ENCODE measurements at regions not wholly inside any gene's neighbourhood (a gene's known extent, or its start where the extent isn't known, plus 50 kb on each side); places are given as distances from the start of the nearest gene placed in this dataset.
"Not testable (repeated sequence)": the region's sequence is repeated elsewhere in the genome, so short reads cannot be mapped to it uniquely, and the experiment has no call there.

DNA sequence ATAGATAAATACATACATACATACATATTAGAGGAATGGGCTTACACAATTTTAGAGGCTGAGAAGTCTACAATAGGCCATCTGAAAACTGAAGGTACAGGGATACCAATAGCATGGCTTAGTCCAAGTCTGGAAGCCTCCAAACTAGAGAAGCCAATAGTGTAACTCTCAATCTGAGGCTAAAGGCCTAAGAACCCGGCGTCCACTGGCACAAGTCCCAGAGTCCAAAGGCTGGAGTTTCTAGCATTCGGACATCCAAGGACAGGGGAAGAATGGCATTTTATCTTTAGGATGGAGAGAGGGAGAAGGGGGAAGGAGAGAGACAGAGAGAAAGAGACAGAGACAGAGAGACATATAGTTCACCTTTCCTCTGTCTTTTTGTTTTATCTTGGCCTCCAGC is 63.7 kb upstream of the SYT4 start:
- Histone ChIP-seq H3K9me3 (no peaks in the 10 kb centered on the region), H3K4me3 (no peak overlapping the region), H3K36me3 (no peaks in the 10 kb centered on the region), H3K4me1 (no peaks in the 10 kb centered on the region), H3K27ac (no peak overlapping the region), H3K27me3 (no peaks in the 10 kb centered on the region)
- WGBS, 2 donors (ENCODE audit: low coverage in 1 of 2): 60 to 72% methylated on average over 1 to 3 of the region's 3 CpGs
- DNase-seq: no peak
- intact Hi-C loops (cut with DNase I; ENCODE audit: low total_unique reads) (no loop called here), in situ Hi-C loops (cut with MboI; ENCODE audit: low pct_ligation_motif_present in 1 of 4, low pct_unique_long_range_greater_than_20kb in 1 of 4, low sequenced_read_pairs in 3 of 4) (no loop called here)
- TF ChIP-seq POLR2A (IDR thresholded peaks at IDR 0.05) (no peak), POLR2AphosphoS5 (IDR thresholded peaks at IDR 0.05) (no peak), EP300 (IDR thresholded peaks at IDR 0.05; ENCODE audit: low read depth) (no peak)
- TF ChIP-seq, protein P1, sequence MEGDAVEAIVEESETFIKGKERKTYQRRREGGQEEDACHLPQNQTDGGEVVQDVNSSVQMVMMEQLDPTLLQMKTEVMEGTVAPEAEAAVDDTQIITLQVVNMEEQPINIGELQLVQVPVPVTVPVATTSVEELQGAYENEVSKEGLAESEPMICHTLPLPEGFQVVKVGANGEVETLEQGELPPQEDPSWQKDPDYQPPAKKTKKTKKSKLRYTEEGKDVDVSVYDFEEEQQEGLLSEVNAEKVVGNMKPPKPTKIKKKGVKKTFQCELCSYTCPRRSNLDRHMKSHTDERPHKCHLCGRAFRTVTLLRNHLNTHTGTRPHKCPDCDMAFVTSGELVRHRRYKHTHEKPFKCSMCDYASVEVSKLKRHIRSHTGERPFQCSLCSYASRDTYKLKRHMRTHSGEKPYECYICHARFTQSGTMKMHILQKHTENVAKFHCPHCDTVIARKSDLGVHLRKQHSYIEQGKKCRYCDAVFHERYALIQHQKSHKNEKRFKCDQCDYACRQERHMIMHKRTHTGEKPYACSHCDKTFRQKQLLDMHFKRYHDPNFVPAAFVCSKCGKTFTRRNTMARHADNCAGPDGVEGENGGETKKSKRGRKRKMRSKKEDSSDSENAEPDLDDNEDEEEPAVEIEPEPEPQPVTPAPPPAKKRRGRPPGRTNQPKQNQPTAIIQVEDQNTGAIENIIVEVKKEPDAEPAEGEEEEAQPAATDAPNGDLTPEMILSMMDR (IDR thresholded peaks at IDR 0.05): no peak

DNA sequence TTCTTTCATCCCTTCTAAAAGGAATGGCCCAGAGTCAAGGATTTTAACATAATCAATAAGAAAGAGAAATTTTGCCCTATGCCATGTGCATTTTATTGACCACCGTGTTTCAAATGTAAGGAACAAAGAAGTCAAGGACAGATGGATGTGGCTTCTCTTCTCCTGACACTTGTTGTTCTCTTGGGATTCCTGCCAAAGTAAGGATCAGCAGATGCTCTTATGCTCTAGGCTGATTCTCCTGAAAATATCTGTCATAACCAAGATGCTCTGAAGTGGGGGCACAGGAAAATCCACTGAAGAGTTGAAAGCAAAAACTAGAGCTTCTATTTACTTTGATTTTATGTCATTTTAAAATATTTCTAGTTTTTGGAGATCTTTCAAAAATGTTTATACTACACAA is 72.9 kb upstream of the SYT4 start:
- TF ChIP-seq EP300 (IDR thresholded peaks at IDR 0.05; ENCODE audit: low read depth): no peak
- TF ChIP-seq POLR2A (IDR thresholded peaks at IDR 0.05): no peak
- TF ChIP-seq, protein P1 (IDR thresholded peaks at IDR 0.05): no peak
- TF ChIP-seq POLR2AphosphoS5 (IDR thresholded peaks at IDR 0.05): no peak
- intact Hi-C loops (cut with DNase I; ENCODE audit: low total_unique reads): no loop called here
- H3K27ac ChIP-seq: no peak overlapping the region
- no peaks in the 10 kb centered on the region for H3K27me3 ChIP-seq
- H3K9me3 ChIP-seq: no peaks in the 10 kb centered on the region
- H3K4me1 ChIP-seq: no peaks in the 10 kb centered on the region
- H3K36me3 ChIP-seq: no peaks in the 10 kb centered on the region
- in situ Hi-C loops (cut with MboI; ENCODE audit: low pct_ligation_motif_present in 1 of 4, low pct_unique_long_range_greater_than_20kb in 1 of 4, low sequenced_read_pairs in 3 of 4): no loop called here
- H3K4me3 ChIP-seq: no peak overlapping the region
- DNase-seq: no peak
- 44 to 76% methylated on average over 1 of the region's 1 CpG for WGBS, 2 donors (ENCODE audit: low coverage in 1 of 2)

DNA sequence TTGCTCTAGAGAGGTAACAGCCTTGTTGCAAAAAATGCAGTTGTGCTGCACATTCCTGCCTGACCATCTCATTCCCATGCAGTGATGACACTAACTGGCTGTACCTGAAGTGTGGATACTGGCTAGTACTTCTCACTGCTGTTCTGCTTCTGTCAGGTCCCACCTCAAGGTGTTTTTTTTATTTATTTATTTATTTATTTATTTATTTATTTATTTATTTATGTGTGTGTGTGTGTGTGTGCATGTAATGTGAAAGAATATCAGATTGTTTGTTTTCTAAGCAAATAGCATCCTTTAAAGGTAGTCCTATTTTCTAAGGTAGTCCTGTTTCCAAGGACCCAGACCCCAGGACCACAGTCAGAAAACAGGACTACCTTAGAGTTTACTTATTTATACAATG is 87.2 kb upstream of the SYT4 start:
- Histone ChIP-seq H3K27ac (no peak overlapping the region), H3K27me3 (no peaks in the 10 kb centered on the region), H3K4me3 (no peak overlapping the region), H3K9me3 (no peaks in the 10 kb centered on the region), H3K36me3 (no peaks in the 10 kb centered on the region), H3K4me1 (no peaks in the 10 kb centered on the region)
- DNase-seq: no peak
- TF ChIP-seq, protein P1 (IDR thresholded peaks at IDR 0.05): no peak
- no peak for TF ChIP-seq POLR2AphosphoS5 (IDR thresholded peaks at IDR 0.05)
- no peak for TF ChIP-seq POLR2A (IDR thresholded peaks at IDR 0.05)
- TF ChIP-seq EP300 (IDR thresholded peaks at IDR 0.05; ENCODE audit: low read depth): no peak
- intact Hi-C loops (cut with DNase I; ENCODE audit: low total_unique reads) (no loop called here), in situ Hi-C loops (cut with MboI; ENCODE audit: low pct_ligation_motif_present in 1 of 4, low pct_unique_long_range_greater_than_20kb in 1 of 4, low sequenced_read_pairs in 3 of 4) (no loop called here)

DNA sequence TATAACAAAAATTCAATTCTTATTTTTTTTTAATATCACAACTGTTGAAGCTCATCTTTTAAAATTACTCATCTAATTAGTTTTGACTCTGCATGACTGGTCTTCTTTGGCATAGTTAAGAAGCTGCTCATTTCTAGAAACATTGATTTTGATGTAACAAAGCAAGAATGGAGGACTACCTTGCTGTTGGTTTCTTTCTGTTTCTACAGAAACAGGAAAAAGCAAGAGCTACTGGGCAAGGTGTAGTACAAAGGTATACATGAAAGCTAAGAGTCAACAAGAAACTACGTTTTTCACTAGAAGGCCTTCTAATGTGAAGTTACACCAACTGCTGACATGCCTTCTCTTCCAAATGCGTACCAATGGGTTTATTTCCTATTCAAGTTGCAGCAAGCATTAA is 90.6 kb upstream of the SYT4 start:
- no peaks in the 10 kb centered on the region for H3K36me3 ChIP-seq
- TF ChIP-seq POLR2A (IDR thresholded peaks at IDR 0.05) (no peak), EP300 (IDR thresholded peaks at IDR 0.05; ENCODE audit: low read depth) (no peak), POLR2AphosphoS5 (IDR thresholded peaks at IDR 0.05) (no peak)
- TF ChIP-seq, protein P1 (IDR thresholded peaks at IDR 0.05): no peak
- H3K9me3 ChIP-seq: no peaks in the 10 kb centered on the region
- no peaks in the 10 kb centered on the region for H3K4me1 ChIP-seq
- intact Hi-C loops (cut with DNase I; ENCODE audit: low total_unique reads) (loop anchor here (5.0 kb wide), 1 partner anchor 921 kb away; no protein-coding TSS in a partner anchor), in situ Hi-C loops (cut with MboI; ENCODE audit: low pct_ligation_motif_present in 1 of 4, low pct_unique_long_range_greater_than_20kb in 1 of 4, low sequenced_read_pairs in 3 of 4) (no loop called here)
- no peaks in the 10 kb centered on the region for H3K27me3 ChIP-seq
- 55 to 83% methylated on average over 2 of the region's 2 CpGs for WGBS, 2 donors (ENCODE audit: low coverage in 1 of 2)
- H3K4me3 ChIP-seq: no peak overlapping the region
- H3K27ac ChIP-seq: no peak overlapping the region
- no peak for DNase-seq

DNA sequence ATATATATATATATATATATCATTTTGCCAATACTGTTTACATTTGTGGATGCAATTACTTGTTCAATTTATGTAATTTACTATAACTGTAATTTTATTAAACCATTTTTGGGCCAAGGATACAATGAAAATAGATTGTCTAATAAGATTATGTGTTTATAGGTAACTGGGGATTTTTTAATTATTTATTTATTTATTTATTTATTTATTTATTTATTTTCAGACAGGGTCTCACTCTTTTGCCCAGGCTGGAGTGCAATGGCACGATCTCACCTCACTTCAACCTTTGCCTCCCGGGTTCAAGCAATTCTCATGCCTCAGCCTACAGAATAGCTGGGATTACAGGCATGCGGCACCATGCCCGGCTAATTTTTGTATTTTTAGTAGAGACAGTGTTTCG is 92.0 kb upstream of the SYT4 start:
- H3K9me3 ChIP-seq; H3K4me3 ChIP-seq; H3K4me1 ChIP-seq; H3K27ac ChIP-seq; in situ Hi-C loops (cut with MboI; ENCODE audit: low pct_ligation_motif_present in 1 of 4, low pct_unique_long_range_greater_than_20kb in 1 of 4, low sequenced_read_pairs in 3 of 4); H3K27me3 ChIP-seq; H3K36me3 ChIP-seq; DNase-seq: not testable (repeated sequence)
- intact Hi-C loops (cut with DNase I; ENCODE audit: low total_unique reads): loop anchor here (5.0 kb wide), 1 partner anchor 922 kb away; no protein-coding TSS in a partner anchor
- 74 to 85% methylated on average over 3 to 5 of the region's 5 CpGs for WGBS, 2 donors (ENCODE audit: low coverage in 1 of 2)

Data from transverse colon (tissue), 4 donors.